Ishikawa (cell line): ENCODE measurements at regions not wholly inside any gene's neighbourhood (a gene's known extent, or its start where the extent isn't known, plus 50 kb on each side); places are given as distances from the start of the nearest gene placed in this dataset.

Experiments
- CEBPB ChIP-seq: IDR thresholded peaks from 2 replicates; pipeline ENCODE4 v1.6.1; 2012
- NFIC ChIP-seq: IDR thresholded peaks from 2 replicates; pipeline ENCODE4 v1.6.1; 2012
- RAD21 ChIP-seq: IDR thresholded peaks from 2 replicates; pipeline ENCODE4 v1.6.1; 2012; ENCODE audit warnings: low read depth
- REST ChIP-seq: IDR thresholded peaks from 2 replicates; pipeline ENCODE4 v1.6.1; 2012; ENCODE audit warnings: low read depth, mild to moderate bottlenecking

GRCh38 chr9:30937106-30937505 lies 1447.3 kb upstream of the ACO1 start:
- TF ChIP-seq REST (no peak), RAD21 (no peak), CEBPB (no peak), NFIC (no peak)
